ENCODE measurements at regions not wholly inside any gene's neighbourhood (a gene's known extent, or its start where the extent isn't known, plus 50 kb on each side); places are given as distances from the start of the nearest gene placed in this dataset.

- TF ChIP-seq, protein P1, sequence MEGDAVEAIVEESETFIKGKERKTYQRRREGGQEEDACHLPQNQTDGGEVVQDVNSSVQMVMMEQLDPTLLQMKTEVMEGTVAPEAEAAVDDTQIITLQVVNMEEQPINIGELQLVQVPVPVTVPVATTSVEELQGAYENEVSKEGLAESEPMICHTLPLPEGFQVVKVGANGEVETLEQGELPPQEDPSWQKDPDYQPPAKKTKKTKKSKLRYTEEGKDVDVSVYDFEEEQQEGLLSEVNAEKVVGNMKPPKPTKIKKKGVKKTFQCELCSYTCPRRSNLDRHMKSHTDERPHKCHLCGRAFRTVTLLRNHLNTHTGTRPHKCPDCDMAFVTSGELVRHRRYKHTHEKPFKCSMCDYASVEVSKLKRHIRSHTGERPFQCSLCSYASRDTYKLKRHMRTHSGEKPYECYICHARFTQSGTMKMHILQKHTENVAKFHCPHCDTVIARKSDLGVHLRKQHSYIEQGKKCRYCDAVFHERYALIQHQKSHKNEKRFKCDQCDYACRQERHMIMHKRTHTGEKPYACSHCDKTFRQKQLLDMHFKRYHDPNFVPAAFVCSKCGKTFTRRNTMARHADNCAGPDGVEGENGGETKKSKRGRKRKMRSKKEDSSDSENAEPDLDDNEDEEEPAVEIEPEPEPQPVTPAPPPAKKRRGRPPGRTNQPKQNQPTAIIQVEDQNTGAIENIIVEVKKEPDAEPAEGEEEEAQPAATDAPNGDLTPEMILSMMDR (IDR thresholded peaks at IDR 0.05), result no peak
- no peak for TF ChIP-seq POLR2A (IDR thresholded peaks at IDR 0.05)
Observed at GRCh38 chr11:13859892-13860291, 102.6 kb upstream of the SPON1 start.
